RCC 7860 (cell line): ENCODE measurements at regions not wholly inside any gene's neighbourhood (a gene's known extent, or its start where the extent isn't known, plus 50 kb on each side); places are given as distances from the start of the nearest gene placed in this dataset.

Source experiments
- DNase-seq: peaks from one replicate; pipeline ENCODE4 v3.0.0-alpha.2; 2015; ENCODE audit warnings: low spot score
- FAIRE-seq: peaks from 2 replicates; lab custom pipeline; 2012; peaks lifted over from hg19 to GRCh38; lab: Jason Lieb, UNC

GRCh38 chr6:119484598-119484997 is 135.0 kb upstream of the MAN1A1 start:
- DNase-seq (no peak), FAIRE-seq (no peak)

- DNase-seq: no peak
- no peak for FAIRE-seq
Observed at GRCh38 chr6:119483908-119484307, 134.3 kb upstream of the MAN1A1 start.

- DNase-seq: no peak
- no peak for FAIRE-seq
Observed at GRCh38 chr6:119482850-119483285, 133.3 kb upstream of the MAN1A1 start.

- no peak for FAIRE-seq
- DNase-seq: no peak
Observed at GRCh38 chr6:119481976-119482375, 132.4 kb upstream of the MAN1A1 start.

- FAIRE-seq (no peak), DNase-seq (no peak)
Observed at GRCh38 chr6:119480961-119481497, 131.5 kb upstream of the MAN1A1 start.

GRCh38 chr6:119479860-119480655 is 130.5 kb upstream of the MAN1A1 start:
- FAIRE-seq: no peak
- no peak for DNase-seq

- no peak for FAIRE-seq
- DNase-seq: no peak
Observed at GRCh38 chr6:119476554-119476953, 127.0 kb upstream of the MAN1A1 start.

GRCh38 chr6:119476024-119476423 is 126.5 kb upstream of the MAN1A1 start:
- FAIRE-seq (no peak), DNase-seq (no peak)

- DNase-seq: no peak
- FAIRE-seq: no peak
Observed at GRCh38 chr6:119470893-119471542, 121.5 kb upstream of the MAN1A1 start.

GRCh38 chr6:119467488-119468081 is 118.0 kb upstream of the MAN1A1 start:
- DNase-seq (peak; percentile 16), FAIRE-seq (no peak)

- FAIRE-seq (no peak), DNase-seq (no peak)
Observed at GRCh38 chr6:119466226-119466625, 116.7 kb upstream of the MAN1A1 start.

- no peak for FAIRE-seq
- DNase-seq: no peak
Observed at GRCh38 chr6:119463081-119463626, 113.6 kb upstream of the MAN1A1 start.

- FAIRE-seq: no peak
Observed at GRCh38 chr6:119461187-119461586, 111.6 kb upstream of the MAN1A1 start.

GRCh38 chr6:119459207-119459974 is 109.8 kb upstream of the MAN1A1 start:
- DNase-seq (no peak), FAIRE-seq (no peak)

More at GRCh38 chr6:119461187-119461586, 111.6 kb upstream of the MAN1A1 start:
- DNase-seq: no peak

GRCh38 chr6:119454714-119455113 is 105.2 kb upstream of the MAN1A1 start:
- no peak for DNase-seq
- FAIRE-seq: no peak

- FAIRE-seq (no peak), DNase-seq (no peak)
Observed at GRCh38 chr6:119453242-119454200, 104.0 kb upstream of the MAN1A1 start.

GRCh38 chr6:119449331-119450156 is 100.0 kb upstream of the MAN1A1 start:
- FAIRE-seq: no peak
- DNase-seq: no peak

- no peak for FAIRE-seq
- no peak for DNase-seq
Observed at GRCh38 chr6:119447921-119448320, 98.4 kb upstream of the MAN1A1 start.

- DNase-seq (no peak), FAIRE-seq (no peak)
Observed at GRCh38 chr6:119446609-119447008, 97.0 kb upstream of the MAN1A1 start.
